Activated CD8-positive, alpha-beta memory T cell treated with anti-CD3 and anti-CD28 coated beads, Interleukin-2, amount 50 U/mL, for 1 hour (primary cell): ENCODE measurements at regions not wholly inside any gene's neighbourhood (a gene's known extent, or its start where the extent isn't known, plus 50 kb on each side); places are given as distances from the start of the nearest gene placed in this dataset.
"Not testable (repeated sequence)": the region's sequence is repeated elsewhere in the genome, so short reads cannot be mapped to it uniquely, and the experiment has no call there.

Experiments
- DNase-seq: peaks from one replicate; pipeline ENCODE4 v3.0.0-alpha.2; 2020; ENCODE audit errors: extremely low read depth

- no peak for DNase-seq
Measured at GRCh38 chr16:72457243-72457940, 285.4 kb upstream of the PMFBP1 start.

- no peak for DNase-seq
Measured at GRCh38 chr16:72455743-72456659, 284.0 kb upstream of the PMFBP1 start.

GRCh38 chr16:72453856-72454255 is 281.9 kb upstream of the PMFBP1 start:
- not testable (repeated sequence) for DNase-seq

- DNase-seq: no peak
Measured at GRCh38 chr16:72444696-72445095, 272.7 kb upstream of the PMFBP1 start.

GRCh38 chr16:72443809-72444208 is 271.9 kb upstream of the PMFBP1 start:
- no peak for DNase-seq

- no peak for DNase-seq
Measured at GRCh38 chr16:72442385-72443158, 270.6 kb upstream of the PMFBP1 start.

DNA sequence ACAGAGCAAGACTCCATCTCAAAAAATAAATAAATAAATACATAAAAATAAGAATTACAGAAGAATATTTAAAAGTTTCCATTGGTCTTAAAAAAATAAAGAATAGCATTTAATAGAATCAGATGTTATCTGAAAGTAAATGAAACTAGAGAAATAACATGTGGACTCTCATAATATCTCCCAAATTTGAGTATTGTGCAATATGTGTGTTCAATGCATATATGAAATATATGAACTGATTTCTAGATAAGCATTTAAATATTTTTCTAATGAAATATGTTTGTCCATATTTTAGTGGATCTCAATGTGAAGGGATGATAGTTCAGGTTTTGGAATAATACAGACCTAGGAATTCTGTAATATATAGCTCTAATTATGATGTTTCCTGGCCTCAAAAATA is 265.9 kb upstream of the PMFBP1 start:
- no peak for DNase-seq

GRCh38 chr16:72434159-72434558 is 262.2 kb upstream of the PMFBP1 start:
- no peak for DNase-seq

DNA sequence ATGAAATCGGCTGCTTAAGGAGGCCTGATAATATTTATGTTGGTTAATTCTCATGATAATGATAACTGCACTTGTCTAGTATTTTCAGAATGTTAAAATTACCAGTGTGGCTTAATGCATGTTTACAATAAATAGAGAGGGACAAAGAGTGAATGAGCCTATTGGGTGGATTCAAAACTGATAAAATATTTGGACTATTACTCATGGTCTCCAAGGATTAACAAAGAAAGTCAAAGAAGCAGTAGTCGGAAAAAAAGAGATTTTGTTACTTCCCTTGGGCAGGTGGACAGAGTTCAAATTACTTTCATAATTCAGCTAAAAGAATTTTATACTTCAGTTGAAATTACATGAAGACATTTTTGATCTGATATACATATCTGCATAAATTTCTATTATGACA is 258.2 kb upstream of the PMFBP1 start:
- DNase-seq: no peak

DNA sequence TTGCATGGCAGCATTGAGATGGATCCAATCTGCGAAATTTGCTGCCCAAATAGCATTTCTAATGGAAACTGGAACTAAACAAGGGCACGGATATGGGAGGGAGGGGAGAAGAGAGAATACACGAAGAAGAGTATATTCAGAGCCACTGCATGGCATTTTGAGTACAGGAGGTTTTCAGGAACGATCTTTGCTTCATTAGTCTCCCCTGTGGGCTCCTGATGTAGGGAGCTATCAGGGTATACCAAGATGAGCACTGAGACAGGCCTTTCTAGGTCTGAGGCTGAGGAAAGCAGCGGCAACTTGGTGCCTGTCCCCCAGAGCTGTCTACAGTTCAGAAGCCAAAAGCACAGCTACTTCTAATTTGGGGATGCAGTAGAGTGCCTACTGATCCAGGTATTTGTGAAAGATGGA is 257.7 kb upstream of the PMFBP1 start:
- DNase-seq: no peak

GRCh38 chr16:72428681-72429376 is 256.9 kb upstream of the PMFBP1 start:
- no peak for DNase-seq

DNA sequence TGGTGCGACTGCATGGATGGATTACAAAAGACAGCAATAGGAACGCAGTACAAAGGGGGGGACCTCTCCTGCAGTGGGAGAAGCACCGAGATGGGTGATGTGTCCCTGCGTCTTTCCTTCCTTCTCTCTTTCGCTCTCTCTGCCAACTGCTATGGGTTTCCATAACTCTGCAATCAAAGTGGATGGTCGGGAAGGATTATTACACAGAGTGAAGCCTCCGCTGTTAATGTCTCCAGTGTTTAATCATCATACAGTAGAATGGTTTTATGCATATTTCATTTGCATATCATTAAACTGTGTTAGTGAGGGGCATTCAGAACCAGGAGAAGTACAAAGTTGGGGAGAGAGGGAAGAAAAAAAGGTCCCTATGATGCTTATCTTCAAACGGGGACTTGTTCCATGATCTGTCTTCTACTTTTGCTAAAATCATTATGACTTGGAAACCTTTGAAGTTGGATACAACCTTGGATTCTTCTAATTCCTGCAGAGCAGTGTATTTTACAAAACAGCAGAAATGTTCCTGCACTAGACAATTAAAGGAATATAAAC is 255.9 kb upstream of the PMFBP1 start:
- no peak for DNase-seq

GRCh38 chr16:72427051-72427782 is 255.3 kb upstream of the PMFBP1 start:
- DNase-seq: no peak

DNA sequence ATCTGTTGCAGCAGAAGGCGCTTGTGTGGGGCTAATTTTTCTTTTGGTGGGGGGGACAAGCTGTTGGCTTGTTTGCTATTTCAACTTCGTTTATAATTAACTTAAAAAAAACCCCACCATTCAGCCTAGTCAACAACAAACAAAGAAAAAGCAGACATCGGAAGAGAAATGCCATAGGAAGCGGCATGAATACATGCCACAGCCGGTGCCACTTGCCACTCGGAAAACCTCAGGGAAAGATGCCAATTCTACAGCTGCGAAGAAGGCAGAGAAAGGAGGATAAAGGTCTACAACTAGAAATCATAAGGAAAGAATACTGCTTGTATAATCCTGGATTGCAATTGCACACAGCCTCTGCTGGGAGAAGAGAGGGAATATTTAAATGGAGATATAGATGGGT is 254.4 kb upstream of the PMFBP1 start:
- DNase-seq: no peak

DNA sequence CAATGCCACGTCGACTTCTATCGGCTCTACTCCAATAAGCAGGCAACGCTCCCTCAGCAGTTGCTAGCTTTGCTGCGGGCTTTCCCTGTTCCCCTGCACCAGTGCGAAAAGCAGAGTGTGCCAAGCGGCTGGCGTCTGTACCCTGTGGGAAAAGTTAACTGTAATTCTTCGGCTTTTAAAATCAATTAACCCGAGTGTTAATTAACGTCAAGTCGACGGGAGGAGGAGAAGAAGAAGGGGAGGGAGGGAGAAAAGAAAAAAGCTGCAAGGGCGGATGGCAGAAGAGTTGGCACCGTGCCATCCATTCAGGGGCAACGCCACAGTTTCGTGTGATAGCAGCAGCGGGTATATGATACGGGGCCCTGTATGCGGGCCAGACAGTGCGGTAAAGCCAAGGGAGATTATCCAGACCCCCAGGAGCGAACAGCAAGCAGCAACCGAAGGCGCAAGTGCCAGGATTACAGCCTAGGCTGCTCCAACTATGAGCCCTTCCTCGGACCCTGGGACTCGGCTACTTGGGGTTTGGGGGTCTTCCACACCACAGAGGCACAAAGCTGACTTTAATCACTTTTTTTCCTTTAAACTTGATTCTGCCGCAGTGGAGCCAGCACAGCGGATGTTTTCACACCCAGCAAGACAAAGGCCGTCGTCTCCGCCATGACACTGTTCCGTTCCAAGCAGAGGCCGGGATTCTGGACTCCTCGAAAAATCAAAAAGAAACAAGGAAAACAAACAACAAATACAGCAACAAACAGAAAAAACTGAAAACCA is 253.8 kb upstream of the PMFBP1 start:
- DNase-seq: no peak

- DNase-seq: no peak
Measured at GRCh38 chr16:72424757-72425156, 252.8 kb upstream of the PMFBP1 start.

- DNase-seq: no peak
Measured at GRCh38 chr16:72422308-72422897, 250.4 kb upstream of the PMFBP1 start.

- no peak for DNase-seq
Measured at GRCh38 chr16:72419638-72420037, 247.7 kb upstream of the PMFBP1 start.

DNA sequence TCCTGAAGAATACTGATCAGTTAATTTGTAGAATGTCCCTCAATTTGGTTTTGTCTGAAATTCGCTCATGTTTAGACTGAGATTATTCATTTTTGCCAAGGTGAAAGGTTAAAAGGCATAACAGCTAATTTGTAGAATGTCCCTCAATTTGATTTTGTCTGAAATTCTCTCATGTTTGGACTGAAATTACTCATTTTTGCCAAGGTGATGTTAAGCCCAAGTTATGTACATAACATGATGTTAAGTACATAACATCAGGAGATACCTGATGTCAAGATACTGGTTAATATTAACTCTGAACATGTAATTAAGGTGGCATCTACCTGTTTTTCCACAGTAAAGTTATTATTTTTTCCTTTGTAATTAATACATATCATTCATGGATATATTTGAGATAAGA is 243.4 kb upstream of the PMFBP1 start:
- DNase-seq: no peak

DNA sequence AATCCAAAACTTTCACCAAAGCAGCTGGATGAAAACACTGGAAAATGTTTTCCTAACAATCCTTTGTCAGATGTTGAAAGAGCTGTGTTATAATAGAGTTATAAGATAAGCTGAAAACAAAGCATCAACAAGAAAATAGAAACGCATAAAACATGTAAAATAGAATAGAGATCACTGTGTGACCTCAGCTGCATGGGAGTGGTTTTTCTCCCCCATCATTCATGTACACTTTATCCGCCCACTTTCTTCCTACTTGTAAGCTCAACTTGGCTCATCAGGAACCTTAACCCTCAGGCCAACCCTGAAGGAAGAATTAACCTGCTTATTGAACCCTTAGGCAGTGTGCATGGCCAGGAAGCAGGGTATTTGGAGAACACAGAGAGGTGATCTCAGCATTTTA is 238.5 kb upstream of the PMFBP1 start:
- DNase-seq: no peak
